Esophagus muscularis mucosa (tissue), 3 donors: ENCODE measurements at regions not wholly inside any gene's neighbourhood (a gene's known extent, or its start where the extent isn't known, plus 50 kb on each side); places are given as distances from the start of the nearest gene placed in this dataset.

ENCODE experiments used
- CTCF ChIP-seq, 3 experiments: fragments of 200-600 bp in 2 of 3; fragments of 450-650 bp in 1 of 3; sonication (generic) in 2 of 3; IDR thresholded peaks; one replicate each; pipeline ENCODE4 v1.5.1; 2017 to 2019; ENCODE audit warnings: antibody characterized with exemption in 3 of 3, mild to moderate bottlenecking in 2 of 3, moderate library complexity in 1 of 3
- POLR2AphosphoS5 ChIP-seq, 2 donors: sonication (generic); formaldehyde crosslinking; IDR thresholded peaks; one replicate each; pipeline ENCODE4 v1.6.1; 2017; ENCODE audit warnings: antibody characterized with exemption in 2 of 2

- TF ChIP-seq CTCF (IDR thresholded peaks at IDR 0.05), result no peak
- no peak for TF ChIP-seq POLR2AphosphoS5 (IDR thresholded peaks at IDR 0.05)
Measured at GRCh38 chr9:105858877-105859276, 164.5 kb downstream of the TMEM38B start.
